ENCODE measurements at regions not wholly inside any gene's neighbourhood (a gene's known extent, or its start where the extent isn't known, plus 50 kb on each side); places are given as distances from the start of the nearest gene placed in this dataset.
"Not testable (repeated sequence)": the region's sequence is repeated elsewhere in the genome, so short reads cannot be mapped to it uniquely, and the experiment has no call there.

DNA sequence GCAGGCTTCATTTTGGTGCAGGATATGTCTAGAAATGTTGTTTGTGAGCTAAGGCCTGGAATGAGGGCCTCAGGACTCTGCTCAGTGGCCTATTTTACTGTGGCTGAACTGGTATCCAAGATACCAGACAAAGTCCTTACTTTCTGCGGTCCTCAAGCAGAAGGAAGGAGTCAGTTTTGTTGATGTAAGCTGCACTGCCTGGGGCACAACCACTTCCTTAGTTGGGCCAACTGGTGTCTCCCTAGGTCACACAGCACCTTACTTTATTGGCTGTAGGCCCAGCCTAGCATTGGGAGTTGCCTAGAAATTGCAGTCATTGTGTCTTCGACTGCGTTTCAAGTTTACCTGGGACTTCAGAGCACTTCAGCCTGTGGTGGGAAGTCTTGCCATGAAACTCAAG is 1322.7 kb downstream of the AMY1C start:
- 100% methylated on average over 2 to 3 of the region's 3 CpGs for WGBS, 2 experiments (ENCODE audit: insufficient coverage in 2 of 2)
- no peaks in the 10 kb centered on the region for H3K4me1 ChIP-seq (ENCODE audit: control insufficient read depth, insufficient read depth, low read length, poor library complexity, severe bottlenecking)
- H3K27ac ChIP-seq (ENCODE audit: low read depth, low read length, severe bottlenecking), result no peak overlapping the region
- no peaks in the 10 kb centered on the region for H3K9me3 ChIP-seq (ENCODE audit: control insufficient read depth, low read length)
- no peaks in the 10 kb centered on the region for H3K36me3 ChIP-seq (ENCODE audit: control insufficient read depth, insufficient read depth, low read length)
- no peak overlapping the region for H3K4me3 ChIP-seq (ENCODE audit: extremely low read depth, insufficient read depth, low read length, poor library complexity, severe bottlenecking)

GRCh38 chr1:105072850-105073249 is 1323.2 kb downstream of the AMY1C start:
- H3K36me3 ChIP-seq (ENCODE audit: control insufficient read depth, insufficient read depth, low read length), result no peaks in the 10 kb centered on the region
- WGBS, 2 experiments (ENCODE audit: insufficient coverage in 2 of 2), result 57 to 83% methylated on average over 1 of the region's 3 CpGs
- H3K27ac ChIP-seq (ENCODE audit: low read depth, low read length, severe bottlenecking), result no peak overlapping the region
- H3K9me3 ChIP-seq (ENCODE audit: control insufficient read depth, low read length), result no peaks in the 10 kb centered on the region
- no peaks in the 10 kb centered on the region for H3K4me1 ChIP-seq (ENCODE audit: control insufficient read depth, insufficient read depth, low read length, poor library complexity, severe bottlenecking)
- H3K4me3 ChIP-seq (ENCODE audit: extremely low read depth, insufficient read depth, low read length, poor library complexity, severe bottlenecking), result no peak overlapping the region

- no peak overlapping the region for H3K4me3 ChIP-seq (ENCODE audit: extremely low read depth, insufficient read depth, low read length, poor library complexity, severe bottlenecking)
These were observed 1324.0 kb downstream of the AMY1C start for GRCh38 chr1:105073660-105074059.

GRCh38 chr1:105083611-105084010 is 1333.9 kb downstream of the AMY1C start:
- Histone ChIP-seq H3K4me1 (ENCODE audit: control insufficient read depth, insufficient read depth, low read length, poor library complexity, severe bottlenecking) (no peaks in the 10 kb centered on the region), H3K4me3 (ENCODE audit: extremely low read depth, insufficient read depth, low read length, poor library complexity, severe bottlenecking) (no peak overlapping the region), H3K9me3 (ENCODE audit: control insufficient read depth, low read length) (no peaks in the 10 kb centered on the region), H3K27ac (ENCODE audit: low read depth, low read length, severe bottlenecking) (no peak overlapping the region), H3K36me3 (ENCODE audit: control insufficient read depth, insufficient read depth, low read length) (no peaks in the 10 kb centered on the region)
- WGBS, 2 experiments (ENCODE audit: insufficient coverage in 2 of 2), result no CpG with 5 or more reads among the region's 4 CpGs

More at GRCh38 chr1:105073660-105074059, 1324.0 kb downstream of the AMY1C start:
- no peak overlapping the region for H3K27ac ChIP-seq (ENCODE audit: low read depth, low read length, severe bottlenecking)
- no peaks in the 10 kb centered on the region for H3K9me3 ChIP-seq (ENCODE audit: control insufficient read depth, low read length)
- no peaks in the 10 kb centered on the region for H3K36me3 ChIP-seq (ENCODE audit: control insufficient read depth, insufficient read depth, low read length)
- no peaks in the 10 kb centered on the region for H3K4me1 ChIP-seq (ENCODE audit: control insufficient read depth, insufficient read depth, low read length, poor library complexity, severe bottlenecking)

DNA sequence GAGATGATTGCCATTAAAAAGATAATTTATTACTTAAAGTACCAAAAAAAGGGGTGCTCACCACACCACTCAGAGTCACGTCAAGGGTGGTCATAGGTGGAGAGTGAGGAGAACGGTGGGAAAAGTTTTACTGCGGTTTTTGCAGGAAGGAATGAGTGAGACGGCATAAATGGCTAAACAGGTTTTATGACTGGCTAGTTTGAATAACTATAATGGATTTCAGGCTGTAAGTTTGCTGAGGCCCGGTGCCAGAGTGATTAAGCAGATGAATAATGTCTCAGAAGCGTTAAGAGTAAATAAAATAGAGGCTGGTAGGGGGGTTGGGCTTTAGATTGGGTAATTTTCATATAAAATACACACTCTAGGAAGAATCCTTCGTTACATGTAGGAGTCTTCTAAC is 1337.8 kb downstream of the AMY1C start:
- Histone ChIP-seq H3K4me3 (ENCODE audit: extremely low read depth, insufficient read depth, low read length, poor library complexity, severe bottlenecking) (no peak overlapping the region), H3K27ac (ENCODE audit: low read depth, low read length, severe bottlenecking) (no peak overlapping the region), H3K4me1 (ENCODE audit: control insufficient read depth, insufficient read depth, low read length, poor library complexity, severe bottlenecking) (no peaks in the 10 kb centered on the region), H3K9me3 (ENCODE audit: control insufficient read depth, low read length) (no peaks in the 10 kb centered on the region), H3K36me3 (ENCODE audit: control insufficient read depth, insufficient read depth, low read length) (no peaks in the 10 kb centered on the region)
- 91 to 100% methylated on average over 3 of the region's 7 CpGs for WGBS, 2 experiments (ENCODE audit: insufficient coverage in 2 of 2)

DNA sequence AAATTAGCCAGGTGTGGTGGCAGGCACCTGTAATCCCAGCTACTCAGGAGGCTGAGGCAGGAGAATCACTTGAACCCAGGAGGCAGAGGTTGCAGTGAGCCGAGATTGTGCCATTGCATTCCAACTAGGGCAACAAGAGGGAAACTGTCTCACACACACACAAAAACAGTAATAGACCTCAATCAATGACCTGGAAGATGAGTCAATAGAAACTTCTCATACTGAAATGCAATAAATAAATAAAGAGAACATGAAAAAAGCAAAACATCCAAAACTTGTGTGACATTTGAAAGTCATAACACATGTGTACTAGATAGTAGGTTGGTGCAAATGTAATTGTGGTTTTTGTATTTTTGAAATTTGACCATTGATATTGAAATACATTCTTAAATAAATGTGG is 1338.5 kb downstream of the AMY1C start:
- Histone ChIP-seq H3K36me3 (ENCODE audit: control insufficient read depth, insufficient read depth, low read length) (no peaks in the 10 kb centered on the region), H3K4me1 (ENCODE audit: control insufficient read depth, insufficient read depth, low read length, poor library complexity, severe bottlenecking) (no peaks in the 10 kb centered on the region), H3K4me3 (ENCODE audit: extremely low read depth, insufficient read depth, low read length, poor library complexity, severe bottlenecking) (no peak overlapping the region), H3K27ac (ENCODE audit: low read depth, low read length, severe bottlenecking) (no peak overlapping the region), H3K9me3 (ENCODE audit: control insufficient read depth, low read length) (no peaks in the 10 kb centered on the region)
- WGBS, 2 experiments (ENCODE audit: insufficient coverage in 2 of 2), result 100% methylated on average over 1 of the region's 1 CpG; no CpG with 5 or more reads in 1 of the 2 experiments

DNA sequence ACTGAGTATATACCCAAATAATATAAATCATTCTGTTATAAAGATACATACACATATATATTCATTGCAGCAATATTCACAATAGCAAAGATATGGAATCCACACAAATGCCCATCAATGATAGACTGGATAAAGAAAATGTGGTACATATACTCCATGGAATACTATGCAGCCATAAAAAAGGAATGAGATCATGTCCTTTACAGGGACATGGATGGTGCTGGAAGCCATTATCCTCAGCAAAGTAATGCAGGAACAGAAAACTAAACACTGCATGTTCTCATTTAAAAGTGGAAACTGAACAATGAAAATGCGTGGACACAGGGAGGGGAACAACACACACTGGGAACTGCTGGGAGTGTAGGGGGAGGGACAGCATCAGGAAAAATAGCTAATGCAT is 1344.2 kb downstream of the AMY1C start:
- H3K27ac ChIP-seq (ENCODE audit: low read depth, low read length, severe bottlenecking), result not testable (repeated sequence)
- WGBS, 2 experiments (ENCODE audit: insufficient coverage in 2 of 2), result 100% methylated on average over 1 of the region's 1 CpG

DNA sequence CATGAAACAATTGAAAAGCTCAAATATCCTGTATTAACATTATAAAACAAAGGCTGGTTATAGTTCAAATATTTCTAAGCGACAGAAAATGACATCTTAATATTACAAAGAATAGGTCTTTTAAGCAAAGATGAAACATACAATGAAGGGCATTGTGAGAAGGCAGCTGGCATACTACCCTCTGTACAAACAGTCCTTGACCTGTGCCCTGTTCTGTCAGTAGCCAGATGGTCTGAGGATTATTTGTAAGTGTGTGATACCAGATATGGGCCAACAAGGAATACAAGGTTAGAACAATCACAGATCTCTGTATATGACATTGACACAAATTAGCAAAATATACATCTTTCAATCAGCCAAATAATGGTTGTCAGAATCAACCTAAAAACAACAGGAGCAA is 1350.4 kb downstream of the AMY1C start:
- Histone ChIP-seq H3K36me3 (ENCODE audit: control insufficient read depth, insufficient read depth, low read length) (no peaks in the 10 kb centered on the region), H3K4me1 (ENCODE audit: control insufficient read depth, insufficient read depth, low read length, poor library complexity, severe bottlenecking) (peaks cover 15% of the 10 kb centered on the region), H3K27ac (ENCODE audit: low read depth, low read length, severe bottlenecking) (no peak overlapping the region), H3K4me3 (ENCODE audit: extremely low read depth, insufficient read depth, low read length, poor library complexity, severe bottlenecking) (no peak overlapping the region), H3K9me3 (ENCODE audit: control insufficient read depth, low read length) (no peaks in the 10 kb centered on the region)
- WGBS, 2 experiments (ENCODE audit: insufficient coverage in 2 of 2), result no CpG with 5 or more reads among the region's 1 CpG

More for the DNA sequence above, 1344.2 kb downstream of the AMY1C start:
- H3K36me3 ChIP-seq (ENCODE audit: control insufficient read depth, insufficient read depth, low read length); H3K4me1 ChIP-seq (ENCODE audit: control insufficient read depth, insufficient read depth, low read length, poor library complexity, severe bottlenecking); H3K9me3 ChIP-seq (ENCODE audit: control insufficient read depth, low read length); H3K4me3 ChIP-seq (ENCODE audit: extremely low read depth, insufficient read depth, low read length, poor library complexity, severe bottlenecking): not testable (repeated sequence)

DNA sequence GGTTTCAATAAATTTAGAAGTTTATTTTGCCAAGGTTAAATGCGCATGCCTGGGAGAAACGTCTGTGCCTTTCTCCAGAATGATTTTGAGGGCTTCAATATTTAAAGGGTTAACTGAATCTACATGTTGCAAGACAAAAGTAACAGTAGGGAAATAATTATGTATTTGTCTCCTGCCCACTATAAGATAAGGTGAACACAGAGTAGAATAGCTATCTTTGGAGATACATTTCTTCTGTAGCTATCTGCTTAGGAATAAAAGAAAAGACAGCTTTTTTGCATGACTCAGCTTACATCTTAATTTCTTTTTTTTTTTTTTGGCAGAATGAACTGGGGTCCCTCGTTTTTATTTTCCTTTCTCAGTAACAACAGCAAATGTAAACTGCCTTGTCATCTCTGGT is 1351.6 kb downstream of the AMY1C start:
- H3K27ac ChIP-seq (ENCODE audit: low read depth, low read length, severe bottlenecking), result no peak overlapping the region
- no peaks in the 10 kb centered on the region for H3K36me3 ChIP-seq (ENCODE audit: control insufficient read depth, insufficient read depth, low read length)
- 86% methylated on average over 2 of the region's 3 CpGs; no CpG with 5 or more reads in 1 of the 2 experiments for WGBS, 2 experiments (ENCODE audit: insufficient coverage in 2 of 2)
- H3K4me1 ChIP-seq (ENCODE audit: control insufficient read depth, insufficient read depth, low read length, poor library complexity, severe bottlenecking), result peaks cover 15% of the 10 kb centered on the region
- no peaks in the 10 kb centered on the region for H3K9me3 ChIP-seq (ENCODE audit: control insufficient read depth, low read length)
- no peak overlapping the region for H3K4me3 ChIP-seq (ENCODE audit: extremely low read depth, insufficient read depth, low read length, poor library complexity, severe bottlenecking)

- no peak overlapping the region for H3K27ac ChIP-seq (ENCODE audit: low read depth, low read length, severe bottlenecking)
- H3K4me3 ChIP-seq (ENCODE audit: extremely low read depth, insufficient read depth, low read length, poor library complexity, severe bottlenecking), result no peak overlapping the region
- H3K36me3 ChIP-seq (ENCODE audit: control insufficient read depth, insufficient read depth, low read length), result no peaks in the 10 kb centered on the region
- 71% methylated on average over 1 of the region's 3 CpGs; no CpG with 5 or more reads in 1 of the 2 experiments for WGBS, 2 experiments (ENCODE audit: insufficient coverage in 2 of 2)
- peaks cover 15% of the 10 kb centered on the region for H3K4me1 ChIP-seq (ENCODE audit: control insufficient read depth, insufficient read depth, low read length, poor library complexity, severe bottlenecking)
- H3K9me3 ChIP-seq (ENCODE audit: control insufficient read depth, low read length), result no peaks in the 10 kb centered on the region
These were observed 1352.7 kb downstream of the AMY1C start for GRCh38 chr1:105102371-105102770.

GRCh38 chr1:105122041-105122440 is 1372.3 kb downstream of the AMY1C start:
- no peaks in the 10 kb centered on the region for H3K4me1 ChIP-seq (ENCODE audit: control insufficient read depth, insufficient read depth, low read length, poor library complexity, severe bottlenecking)
- no peak overlapping the region for H3K4me3 ChIP-seq (ENCODE audit: extremely low read depth, insufficient read depth, low read length, poor library complexity, severe bottlenecking)
- no peak overlapping the region for H3K27ac ChIP-seq (ENCODE audit: low read depth, low read length, severe bottlenecking)
- WGBS, 2 experiments (ENCODE audit: insufficient coverage in 2 of 2), result no CpG with 5 or more reads among the region's 2 CpGs
- no peaks in the 10 kb centered on the region for H3K36me3 ChIP-seq (ENCODE audit: control insufficient read depth, insufficient read depth, low read length)
- H3K9me3 ChIP-seq (ENCODE audit: control insufficient read depth, low read length), result no peaks in the 10 kb centered on the region
